ENCODE measurements at regions not wholly inside any gene's neighbourhood (a gene's known extent, or its start where the extent isn't known, plus 50 kb on each side); places are given as distances from the start of the nearest gene placed in this dataset.

- Histone ChIP-seq H3K4me2 (peak overlapping the region; percentile 81), H3K36me3 (no peaks in the 10 kb centered on the region), H3F3A (ENCODE audit: low read depth) (peaks cover 21% of the 10 kb centered on the region), H3K27ac (peak overlapping the region; percentile 34), H3K9ac (no peak overlapping the region), H3K79me2 (ENCODE audit: low read depth) (no peaks in the 10 kb centered on the region), H3K27me3 (no peaks in the 10 kb centered on the region), H2AFZ (replicated peaks) (peak overlapping the region; percentile 77), H3K4me1 (peaks cover 9% of the 10 kb centered on the region), H4K20me1 (ENCODE audit: low read depth) (no peaks in the 10 kb centered on the region), H3K4me3 (peak overlapping the region; percentile 54), H3K9me3 (ENCODE audit: low read depth) (no peaks in the 10 kb centered on the region)
- H3K36me3 Mint-ChIP-seq: no peaks in the 10 kb centered on the region
- H3K27ac Mint-ChIP-seq: peak overlapping the region; percentile 67
- TF ChIP-seq EZH2 (IDR thresholded peaks at IDR 0.05) (no peak), EZH2phosphoT487 (IDR thresholded peaks at IDR 0.05) (no peak), CTCF (IDR thresholded peaks at IDR 0.05) (peak; percentile 97)
- H3K27me3 Mint-ChIP-seq (ENCODE audit: insufficient read depth, low read depth): peaks cover 6% of the 10 kb centered on the region
- H3K9me3 Mint-ChIP-seq: no peaks in the 10 kb centered on the region
- peak overlapping the region; percentile 86 for H3K4me3 Mint-ChIP-seq
- peaks cover 31% of the 10 kb centered on the region for H3K4me1 Mint-ChIP-seq
- DNase-seq (ENCODE audit: low spot score): peak; percentile 93
Measured at GRCh38 chr10:30783939-30784501, 154.5 kb upstream of the LYZL2 start.

- Histone ChIP-seq H3K27ac (no peak overlapping the region), H2AFZ (replicated peaks) (no peak overlapping the region)
- H3K27me3 Mint-ChIP-seq (ENCODE audit: insufficient read depth, low read depth): peaks cover 13% of the 10 kb centered on the region
Measured at GRCh38 chr10:30782537-30783461, 153.2 kb upstream of the LYZL2 start.

GRCh38 chr10:30782157-30782536 is 152.6 kb upstream of the LYZL2 start:
- Histone ChIP-seq H3K27ac (no peak overlapping the region), H3K9ac (no peak overlapping the region), H3K4me2 (no peak overlapping the region), H3K79me2 (ENCODE audit: low read depth) (no peaks in the 10 kb centered on the region), H4K20me1 (ENCODE audit: low read depth) (no peaks in the 10 kb centered on the region), H3K27me3 (no peaks in the 10 kb centered on the region), H3K36me3 (no peaks in the 10 kb centered on the region), H3K4me3 (no peak overlapping the region), H3F3A (ENCODE audit: low read depth) (peaks cover 21% of the 10 kb centered on the region), H3K4me1 (peaks cover 9% of the 10 kb centered on the region), H3K9me3 (ENCODE audit: low read depth) (no peaks in the 10 kb centered on the region), H2AFZ (replicated peaks) (no peak overlapping the region)
- Mint-ChIP-seq H3K27me3 (ENCODE audit: insufficient read depth, low read depth) (peaks cover 16% of the 10 kb centered on the region), H3K4me3 (no peak overlapping the region), H3K9me3 (no peaks in the 10 kb centered on the region), H3K27ac (no peak overlapping the region), H3K36me3 (no peaks in the 10 kb centered on the region), H3K4me1 (peaks cover 31% of the 10 kb centered on the region)
- no peak for DNase-seq (ENCODE audit: low spot score)
- no peak for TF ChIP-seq EZH2 (IDR thresholded peaks at IDR 0.05)
- TF ChIP-seq EZH2phosphoT487 (IDR thresholded peaks at IDR 0.05): no peak
- no peak for TF ChIP-seq CTCF (IDR thresholded peaks at IDR 0.05)

More at GRCh38 chr10:30782537-30783461, 153.2 kb upstream of the LYZL2 start:
- no peak for DNase-seq (ENCODE audit: low spot score)
- Histone ChIP-seq H3K27me3 (no peaks in the 10 kb centered on the region), H3K79me2 (ENCODE audit: low read depth) (no peaks in the 10 kb centered on the region), H3K36me3 (no peaks in the 10 kb centered on the region), H3K4me2 (no peak overlapping the region), H3K9me3 (ENCODE audit: low read depth) (no peaks in the 10 kb centered on the region), H3K9ac (no peak overlapping the region), H3K4me3 (no peak overlapping the region), H4K20me1 (ENCODE audit: low read depth) (no peaks in the 10 kb centered on the region), H3F3A (ENCODE audit: low read depth) (peaks cover 21% of the 10 kb centered on the region), H3K4me1 (peaks cover 9% of the 10 kb centered on the region)
- Mint-ChIP-seq H3K4me1 (peaks cover 31% of the 10 kb centered on the region), H3K27ac (no peak overlapping the region), H3K36me3 (no peaks in the 10 kb centered on the region), H3K4me3 (no peak overlapping the region), H3K9me3 (no peaks in the 10 kb centered on the region)
- TF ChIP-seq EZH2phosphoT487 (IDR thresholded peaks at IDR 0.05): no peak
- no peak for TF ChIP-seq CTCF (IDR thresholded peaks at IDR 0.05)
- no peak for TF ChIP-seq EZH2 (IDR thresholded peaks at IDR 0.05)
